DND-41 (cell line): ENCODE measurements at regions not wholly inside any gene's neighbourhood (a gene's known extent, or its start where the extent isn't known, plus 50 kb on each side); places are given as distances from the start of the nearest gene placed in this dataset.

Experiments used
- CTCF ChIP-seq: IDR thresholded peaks from 2 replicates; pipeline ENCODE4 v1.5.1; 2012; ENCODE audit warnings: borderline replicate concordance, low read length, moderate library complexity, mild to moderate bottlenecking; ENCODE audit not compliant: poor library complexity, severe bottlenecking; ENCODE audit errors: extremely low read depth
- EZH2 ChIP-seq: IDR thresholded peaks from 3 replicates; pipeline ENCODE4 v1.6.1; 2012; ENCODE audit warnings: borderline replicate concordance, low read depth, mild to moderate bottlenecking, moderate library complexity, low read length, inconsistent platforms; ENCODE audit not compliant: severe bottlenecking

- TF ChIP-seq CTCF, result no peak
- TF ChIP-seq EZH2, result no peak
Measured at GRCh38 chr3:163927521-163927920, 1150.8 kb downstream of the SI start.
